GM21526 (cell line): ENCODE measurements at regions not wholly inside any gene's neighbourhood (a gene's known extent, or its start where the extent isn't known, plus 50 kb on each side); places are given as distances from the start of the nearest gene placed in this dataset.

Source experiments
- ATAC-seq: cut with Tn5 transposase; IDR thresholded peaks from one replicate; pipeline ENCODE4 v1.9.1; 2021; ENCODE audit warnings: moderate library complexity; ENCODE audit not compliant: unreplicated experiment, low FRiP score

GRCh38 chr2:15701341-15701907 lies 109.8 kb downstream of the DDX1 start:
- ATAC-seq, result no peak

GRCh38 chr2:15701991-15702390 lies 110.3 kb downstream of the DDX1 start:
- no peak for ATAC-seq

DNA sequence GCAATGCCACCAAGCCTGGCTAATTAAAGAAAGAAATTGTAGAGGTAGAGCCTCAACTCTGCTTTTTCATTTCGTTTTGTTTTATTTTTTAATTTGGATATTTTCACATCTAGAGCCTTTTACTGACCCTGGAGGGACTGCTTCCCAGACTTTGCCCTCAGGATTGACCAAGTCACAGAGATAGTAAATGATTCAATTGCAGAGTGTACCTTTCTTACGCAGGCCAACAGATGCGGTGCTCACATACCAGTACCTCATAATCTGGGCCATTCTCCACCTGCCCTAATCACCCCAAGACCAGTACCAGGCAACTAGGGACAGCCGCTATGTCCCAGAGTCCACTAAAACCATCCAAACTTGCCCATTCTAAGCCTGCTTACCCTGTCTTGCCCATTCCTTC lies 110.8 kb downstream of the DDX1 start:
- no peak for ATAC-seq

- no peak for ATAC-seq
These were observed 111.7 kb downstream of the DDX1 start for GRCh38 chr2:15703365-15703869.

DNA sequence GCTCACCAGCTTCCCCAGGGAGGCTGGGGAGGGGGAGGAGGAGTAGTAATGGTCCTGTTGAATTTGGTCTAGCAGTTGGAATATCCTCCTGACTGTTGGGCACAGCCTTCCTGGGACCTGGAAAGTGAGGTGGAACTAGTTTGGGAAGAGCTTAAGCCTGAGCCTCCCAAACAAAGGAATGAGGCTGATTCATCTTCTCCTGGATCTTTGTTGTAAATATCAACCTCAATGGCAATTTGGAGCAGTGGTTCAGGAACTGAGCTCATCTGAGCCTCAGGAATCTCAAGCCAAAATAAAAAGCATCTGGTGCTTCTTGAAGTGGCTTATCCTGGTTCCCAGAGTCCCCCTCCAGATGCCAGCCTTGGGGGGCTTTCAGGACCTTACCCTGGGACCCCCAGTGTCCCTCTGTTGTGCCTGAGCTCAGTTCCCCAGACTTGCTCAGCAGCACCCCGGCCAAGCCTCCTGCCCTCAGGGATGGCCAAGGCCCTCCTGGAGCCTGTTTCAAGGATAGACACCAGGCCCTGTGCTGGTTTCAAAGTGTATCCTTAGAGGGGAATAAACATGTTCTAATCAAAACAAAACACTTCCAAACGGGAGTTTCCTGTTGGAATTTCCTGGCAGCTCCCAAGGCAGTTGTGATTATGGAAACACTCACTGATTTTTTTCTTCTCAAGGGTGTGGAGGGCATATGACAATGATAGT lies 112.6 kb downstream of the DDX1 start:
- no peak for ATAC-seq

GRCh38 chr2:15704788-15705115 lies 113.1 kb downstream of the DDX1 start:
- no peak for ATAC-seq

DNA sequence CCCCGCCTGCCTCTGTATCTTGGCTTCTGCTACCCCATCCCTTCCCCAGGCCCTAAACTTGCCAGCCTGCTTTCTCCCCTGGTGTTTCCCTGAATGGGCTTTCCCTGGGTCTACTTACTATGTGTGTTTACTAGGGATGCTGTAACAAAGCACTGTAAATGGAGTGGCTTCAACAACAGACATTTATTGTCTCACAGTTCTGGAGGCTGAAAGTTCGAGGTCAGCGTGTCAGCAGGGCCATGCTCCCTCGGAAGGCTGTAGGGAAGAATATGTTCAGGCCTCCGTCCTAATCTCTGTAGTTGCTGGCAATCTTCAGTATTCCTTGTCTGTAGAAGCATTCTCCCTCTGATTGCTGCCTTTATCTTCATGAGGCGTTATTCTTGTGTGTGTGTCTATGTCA lies 113.6 kb downstream of the DDX1 start:
- no peak for ATAC-seq

- no peak for ATAC-seq
These were observed 114.2 kb downstream of the DDX1 start for GRCh38 chr2:15705839-15706386.

GRCh38 chr2:15706424-15706823 lies 114.8 kb downstream of the DDX1 start:
- ATAC-seq, result no peak

DNA sequence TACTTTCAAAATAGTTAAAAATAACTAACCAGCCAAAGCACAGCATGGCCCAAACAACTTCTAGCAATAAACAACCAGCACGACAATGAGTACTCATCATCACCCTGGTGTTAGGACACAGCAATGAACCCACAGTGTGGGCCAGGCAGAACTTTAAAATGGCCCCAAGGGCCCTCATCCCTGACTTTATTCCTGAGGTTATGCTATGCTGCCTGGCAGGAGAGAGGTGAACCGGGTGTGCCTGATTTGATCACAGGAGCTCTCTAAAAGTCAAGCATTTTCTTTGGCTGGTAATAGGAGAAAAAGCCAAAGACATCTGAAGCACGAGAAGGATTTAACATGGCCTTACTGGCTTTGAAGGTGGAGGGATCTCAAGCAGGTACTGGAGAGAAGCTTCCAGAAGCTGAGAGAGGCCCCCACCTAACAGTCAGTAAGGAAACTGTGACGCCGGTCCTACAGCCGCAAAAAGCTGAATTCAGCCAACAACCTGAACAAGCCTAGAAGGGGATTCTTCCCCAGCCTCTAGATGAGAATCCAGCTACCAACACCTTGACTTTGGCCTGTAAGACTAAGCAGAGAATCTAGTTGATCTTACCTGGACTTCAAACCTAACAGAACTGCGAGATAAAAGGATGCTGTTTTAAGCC lies 115.4 kb downstream of the DDX1 start:
- ATAC-seq, result no peak

- ATAC-seq, result no peak
These were observed 116.5 kb downstream of the DDX1 start for GRCh38 chr2:15708161-15708560.

DNA sequence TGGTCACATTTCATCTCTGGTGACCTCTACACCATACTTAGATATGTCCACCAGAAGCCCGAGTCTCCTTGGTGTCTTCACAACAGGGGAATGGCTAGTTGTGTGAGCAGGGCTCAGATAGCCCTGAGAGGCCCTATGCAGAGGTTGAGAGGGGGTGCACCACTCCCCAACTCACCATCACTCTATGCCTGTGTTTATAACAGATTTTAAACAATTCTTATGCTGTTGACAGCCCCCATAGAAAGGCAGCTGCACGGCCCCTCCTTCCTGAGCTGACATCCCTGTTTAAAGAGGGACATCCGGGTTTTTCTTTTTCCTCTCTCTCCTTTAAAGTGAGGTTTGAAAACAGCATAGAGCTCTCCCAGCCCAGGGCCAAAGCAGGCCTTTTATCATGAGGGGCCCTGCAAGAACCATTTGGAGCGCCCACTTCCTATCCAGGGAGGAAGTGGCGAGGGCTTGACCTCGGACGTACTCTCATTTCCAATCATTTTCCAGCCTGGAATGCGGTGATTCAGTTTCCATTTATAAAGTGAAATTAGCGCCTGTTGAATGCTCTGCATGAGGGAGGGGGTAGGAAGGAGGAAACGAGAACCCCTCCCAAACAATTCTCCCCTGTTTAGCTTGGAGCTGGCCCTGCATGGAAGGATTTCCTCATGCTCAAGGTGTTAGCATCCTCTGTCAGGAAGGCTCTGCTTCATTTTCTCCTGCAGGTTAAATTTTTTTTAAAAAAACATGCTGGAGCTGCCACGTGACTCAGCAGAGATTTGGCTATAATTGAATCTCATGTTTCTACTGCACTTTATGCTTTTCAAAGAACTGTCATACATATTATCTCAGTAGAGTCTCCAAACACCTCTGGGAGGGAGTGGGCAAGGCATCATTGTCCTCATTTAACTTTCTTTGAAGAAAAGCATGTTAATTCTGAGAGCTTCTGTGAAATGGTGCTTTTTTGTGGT lies 117.5 kb downstream of the DDX1 start:
- no peak for ATAC-seq

GRCh38 chr2:15711126-15711860 lies 119.6 kb downstream of the DDX1 start:
- no peak for ATAC-seq

DNA sequence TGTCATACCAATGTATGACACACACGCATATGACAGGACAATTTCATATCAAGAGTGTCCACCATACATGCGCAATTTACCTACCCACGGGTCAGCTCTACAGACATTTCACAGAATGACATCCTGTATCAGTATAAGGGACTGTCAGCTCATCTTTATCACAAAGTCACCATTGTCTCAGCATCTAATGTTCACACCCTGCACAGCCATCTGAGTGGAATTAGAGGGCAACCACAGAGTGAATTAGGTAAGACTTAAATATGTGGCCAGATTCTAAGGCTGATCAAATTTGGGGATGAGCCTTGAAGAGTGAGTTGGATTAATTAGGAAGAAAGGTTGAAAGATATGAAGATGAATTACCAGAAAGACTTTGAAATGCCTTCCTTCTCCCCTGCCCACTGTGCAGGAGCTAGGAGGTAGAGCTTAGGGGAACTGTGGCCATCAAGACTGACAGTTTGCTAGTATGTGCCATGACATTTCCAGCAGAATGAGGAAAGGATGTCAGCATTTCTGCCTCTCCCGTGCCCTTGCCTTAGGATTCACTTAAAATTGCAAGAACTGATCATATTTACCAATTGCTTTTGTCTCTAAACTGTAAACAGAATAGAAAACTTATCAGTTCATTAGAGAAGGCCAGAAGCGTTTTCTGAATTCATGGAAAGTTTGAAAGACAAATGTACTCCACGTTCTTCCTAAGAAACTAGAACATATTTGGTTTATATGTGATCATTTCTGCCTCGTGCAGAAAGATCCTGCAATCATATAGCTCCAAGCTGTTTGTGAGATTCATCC lies 121.1 kb downstream of the DDX1 start:
- ATAC-seq, result no peak

DNA sequence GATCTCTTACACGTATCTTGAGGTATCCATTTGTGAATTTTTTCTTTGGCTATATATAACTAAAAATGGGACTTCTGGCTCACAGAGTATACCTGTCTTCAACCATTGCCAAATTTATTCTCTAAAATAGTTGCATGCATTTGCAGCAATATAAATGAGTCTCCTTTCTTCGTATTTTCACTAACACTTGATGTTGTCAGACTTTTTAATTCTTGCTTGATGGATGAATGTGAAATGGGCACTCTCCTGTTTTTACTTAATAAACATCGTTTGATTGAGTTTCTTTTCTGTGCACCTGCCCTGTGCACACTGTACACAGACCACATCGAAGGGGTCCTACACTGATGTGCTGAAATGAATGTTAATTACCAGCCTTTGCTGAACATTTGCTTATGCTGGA lies 121.8 kb downstream of the DDX1 start:
- ATAC-seq, result no peak

DNA sequence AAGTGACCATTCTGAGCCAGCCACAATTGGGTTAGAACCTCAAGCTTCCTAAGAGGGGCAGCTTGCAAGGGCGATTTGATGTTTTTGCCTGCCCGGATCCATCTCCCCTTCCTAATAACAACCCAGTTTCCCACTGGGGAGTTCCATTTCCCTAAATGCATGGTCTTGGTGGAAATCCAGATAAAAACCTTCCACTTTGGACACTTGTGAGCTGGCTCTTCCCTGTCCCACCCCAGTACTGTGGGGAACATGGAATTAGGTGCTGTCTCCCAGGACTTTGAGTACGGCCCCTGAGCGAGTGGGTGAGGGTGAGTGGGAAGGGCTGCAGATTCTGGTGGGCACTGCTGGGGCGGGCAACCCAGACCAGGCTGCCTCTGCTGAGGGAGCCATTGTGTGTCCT lies 122.3 kb downstream of the DDX1 start:
- no peak for ATAC-seq

DNA sequence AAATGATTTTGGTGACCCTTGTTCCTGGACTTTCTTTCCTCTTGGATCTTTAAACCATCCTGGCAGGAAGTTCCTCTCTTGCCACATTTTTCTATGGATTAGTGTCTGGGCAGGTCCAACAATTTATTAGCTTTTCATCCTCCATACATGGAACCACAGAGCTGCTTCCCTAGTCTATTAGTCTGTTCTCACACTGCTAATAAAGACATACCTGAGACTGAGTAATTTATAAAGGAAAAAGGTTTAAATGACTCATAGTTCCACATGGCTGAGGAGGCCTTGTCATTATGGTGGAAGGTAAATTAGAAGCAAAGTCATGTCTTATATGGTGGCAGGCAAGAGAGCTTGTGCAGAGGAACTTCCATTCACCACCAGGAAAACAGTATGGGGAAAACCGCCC lies 122.9 kb downstream of the DDX1 start:
- ATAC-seq, result no peak

DNA sequence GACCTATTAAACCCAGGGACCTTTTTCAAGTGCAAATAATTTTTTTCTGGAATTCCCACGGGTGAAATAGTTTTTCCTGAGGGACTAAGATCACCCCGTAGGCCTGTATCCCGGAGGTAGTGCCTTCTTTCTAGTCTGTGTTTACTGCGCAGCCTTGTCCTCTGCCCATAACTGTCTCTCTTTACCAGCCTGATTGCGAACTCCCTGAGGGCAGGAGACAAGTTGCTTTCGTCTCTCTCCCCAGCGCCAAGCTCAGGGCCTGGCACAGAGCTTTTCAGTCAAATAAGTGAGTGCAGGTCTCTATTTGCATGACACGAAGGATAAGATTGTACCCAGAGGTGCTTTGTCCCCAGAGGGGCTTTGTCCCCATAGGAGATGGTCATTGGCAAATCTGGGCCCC lies 123.9 kb downstream of the DDX1 start:
- no peak for ATAC-seq
